Neural crest cell (in vitro differentiated cells): ENCODE measurements at regions not wholly inside any gene's neighbourhood (a gene's known extent, or its start where the extent isn't known, plus 50 kb on each side); places are given as distances from the start of the nearest gene placed in this dataset.

ENCODE experiments used
- DNase-seq: peaks from one replicate; pipeline ENCODE4 v3.0.0; 2021; ENCODE audit warnings: low read depth, mixed read lengths, low spot score
- H3K27ac Mint-ChIP-seq: one replicate; pipeline ENCODE4 v1.8.0; 2021; ENCODE audit warnings: mild to moderate bottlenecking, mixed read lengths; ENCODE audit not compliant: unreplicated experiment
- H3K27me3 Mint-ChIP-seq: 2 replicates; pipeline ENCODE4 v1.8.0; 2021; ENCODE audit warnings: low read depth, mild to moderate bottlenecking, mixed read lengths
- H3K36me3 Mint-ChIP-seq: 2 replicates; pipeline ENCODE4 v1.8.0; 2021; ENCODE audit warnings: low read depth, mild to moderate bottlenecking, mixed read lengths
- H3K4me1 Mint-ChIP-seq: 2 replicates; pipeline ENCODE4 v1.8.0; 2021; ENCODE audit warnings: mixed read lengths
- H3K4me3 Mint-ChIP-seq: one replicate; pipeline ENCODE4 v1.8.0; 2021; ENCODE audit warnings: mild to moderate bottlenecking, mixed read lengths
- H3K9me3 Mint-ChIP-seq: 2 replicates; pipeline ENCODE4 v1.8.0; 2021; ENCODE audit warnings: mixed read lengths
- CTCF ChIP-seq: fragments of 200-600 bp; sonication (generic); conservative IDR thresholded peaks from 2 replicates; pipeline ENCODE4 v1.5.0; 2021; ENCODE audit warnings: antibody characterized with exemption, mild to moderate bottlenecking

DNA sequence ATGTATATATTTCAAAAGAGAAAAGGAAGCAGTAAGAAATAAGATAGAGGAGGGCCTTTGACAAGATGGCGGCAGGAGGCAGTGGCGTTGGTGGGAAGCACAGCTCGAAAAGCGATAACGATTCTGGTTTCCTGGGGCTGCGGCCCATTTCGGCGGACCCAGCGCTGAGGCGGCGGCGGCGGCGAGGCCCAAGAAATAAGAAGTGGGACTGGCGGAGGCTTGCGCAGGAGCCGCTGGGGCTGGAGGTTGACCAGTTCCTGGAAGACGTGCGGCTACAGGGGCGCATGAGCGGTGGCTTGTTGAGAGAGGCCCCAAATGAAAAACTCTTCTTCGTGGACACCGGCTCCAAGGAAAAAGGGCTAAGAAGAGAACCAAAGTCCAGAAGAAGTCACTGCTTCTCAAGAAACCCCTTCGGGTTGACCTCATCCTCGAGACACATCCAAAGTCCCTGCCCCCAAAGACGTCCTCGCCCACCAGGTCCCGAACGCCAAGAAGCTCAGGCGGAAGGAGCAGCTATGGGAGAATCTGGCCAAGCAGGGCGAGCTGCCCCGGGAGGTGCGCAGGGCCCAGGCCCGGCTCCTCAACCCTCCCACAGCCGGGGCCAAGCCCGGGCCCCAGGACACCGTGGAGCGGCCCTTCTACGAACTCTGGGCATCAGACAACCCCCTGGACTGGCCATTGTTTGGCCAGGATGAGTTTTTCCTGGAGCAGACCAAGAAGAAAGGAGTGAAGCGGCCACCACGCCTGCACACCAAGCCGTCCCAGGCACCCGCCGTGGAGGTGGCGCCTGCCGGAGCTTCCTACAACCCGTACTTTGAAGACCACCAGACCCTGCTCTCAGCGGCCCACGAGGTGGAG, 624.3 kb downstream of the MCTP2 start:
- TF ChIP-seq CTCF: no peak
- DNase-seq: no peak
- Mint-ChIP-seq H3K27ac (no peak overlapping the region), H3K9me3 (peaks cover 3% of the 10 kb centered on the region), H3K36me3 (peaks cover 7% of the 10 kb centered on the region), H3K27me3 (no peaks in the 10 kb centered on the region), H3K4me3 (no peak overlapping the region), H3K4me1 (no peaks in the 10 kb centered on the region)

DNA sequence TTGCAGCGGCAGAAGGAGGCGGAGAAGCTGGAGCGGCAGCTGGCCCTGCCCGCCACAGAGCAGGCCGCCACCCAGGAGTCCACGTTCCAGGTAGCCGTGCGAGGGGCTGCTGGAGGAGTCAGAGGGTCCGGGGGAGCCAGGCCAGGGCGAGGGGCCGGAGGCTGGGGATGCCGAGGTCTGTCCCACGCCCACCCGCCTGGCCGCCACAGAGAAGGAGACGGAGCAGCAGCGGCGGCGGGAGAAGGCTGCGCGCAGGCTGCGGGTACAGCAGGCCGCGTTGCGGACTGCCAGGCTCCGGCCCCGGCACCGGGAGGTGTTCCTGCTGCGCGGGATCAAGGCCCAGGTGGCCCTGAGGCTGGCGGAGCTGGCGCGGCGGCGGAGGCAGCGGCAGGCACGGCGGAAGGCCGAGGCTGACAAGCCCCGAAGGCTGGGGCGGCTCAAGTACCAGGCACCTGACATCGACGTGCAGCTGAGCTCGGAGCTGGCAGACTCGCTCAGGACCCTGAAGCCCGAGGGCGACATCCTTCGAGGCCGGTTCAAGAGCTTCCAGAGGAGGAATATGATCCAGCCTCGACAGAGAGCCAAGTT, 625.0 kb downstream of the MCTP2 start:
- H3K9me3 Mint-ChIP-seq: peaks cover 3% of the 10 kb centered on the region
- no peak for DNase-seq
- TF ChIP-seq CTCF: no peak
- no peaks in the 10 kb centered on the region for H3K27me3 Mint-ChIP-seq
- H3K27ac Mint-ChIP-seq: no peak overlapping the region
- no peak overlapping the region for H3K4me3 Mint-ChIP-seq
- H3K36me3 Mint-ChIP-seq: peaks cover 6% of the 10 kb centered on the region
- H3K4me1 Mint-ChIP-seq: no peaks in the 10 kb centered on the region

DNA sequence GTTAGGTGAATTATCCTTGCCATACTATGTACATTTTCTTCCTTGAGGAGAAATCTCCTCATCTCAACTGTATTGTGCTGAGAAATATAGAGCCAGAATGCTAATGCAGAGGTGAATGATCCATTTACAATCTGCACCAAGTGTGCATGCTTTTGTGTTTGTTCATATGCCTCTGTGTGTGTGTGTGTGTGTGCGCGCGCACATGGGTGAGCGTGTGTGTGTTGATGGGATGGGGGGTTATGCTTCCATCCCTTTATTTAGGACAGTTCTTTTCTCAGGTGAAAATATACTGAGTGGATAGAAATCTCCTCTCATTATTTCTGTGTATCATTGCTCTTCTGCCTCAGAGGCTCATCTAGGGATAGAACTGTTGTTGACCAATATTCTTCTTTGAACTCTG, 626.1 kb downstream of the MCTP2 start:
- Mint-ChIP-seq H3K27me3 (no peaks in the 10 kb centered on the region), H3K4me1 (no peaks in the 10 kb centered on the region), H3K36me3 (peaks cover 6% of the 10 kb centered on the region), H3K9me3 (peaks cover 2% of the 10 kb centered on the region), H3K4me3 (no peak overlapping the region), H3K27ac (no peak overlapping the region)
- no peak for DNase-seq
- no peak for TF ChIP-seq CTCF

DNA sequence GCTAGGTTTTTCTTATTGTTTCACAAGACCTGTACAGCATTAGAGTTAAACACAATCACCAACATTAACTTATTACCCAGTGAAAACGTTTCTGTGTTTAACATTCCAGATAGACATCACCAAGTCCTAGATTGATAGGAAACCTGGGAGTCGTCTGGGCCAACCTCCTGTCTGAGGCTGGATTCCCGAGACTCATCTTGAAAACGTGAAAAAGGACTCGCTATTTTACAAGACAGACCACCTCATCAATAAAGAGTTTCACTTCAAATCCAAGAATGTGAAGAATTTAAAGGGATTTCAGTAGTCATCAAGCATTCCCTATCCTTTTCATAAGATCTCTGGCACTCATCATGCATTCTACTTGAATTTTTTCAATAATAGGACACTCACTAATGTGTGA, 626.6 kb downstream of the MCTP2 start:
- Mint-ChIP-seq H3K4me3 (no peak overlapping the region), H3K27me3 (no peaks in the 10 kb centered on the region), H3K36me3 (peaks cover 6% of the 10 kb centered on the region), H3K9me3 (peaks cover 7% of the 10 kb centered on the region), H3K27ac (no peak overlapping the region), H3K4me1 (no peaks in the 10 kb centered on the region)
- TF ChIP-seq CTCF: no peak
- no peak for DNase-seq

DNA sequence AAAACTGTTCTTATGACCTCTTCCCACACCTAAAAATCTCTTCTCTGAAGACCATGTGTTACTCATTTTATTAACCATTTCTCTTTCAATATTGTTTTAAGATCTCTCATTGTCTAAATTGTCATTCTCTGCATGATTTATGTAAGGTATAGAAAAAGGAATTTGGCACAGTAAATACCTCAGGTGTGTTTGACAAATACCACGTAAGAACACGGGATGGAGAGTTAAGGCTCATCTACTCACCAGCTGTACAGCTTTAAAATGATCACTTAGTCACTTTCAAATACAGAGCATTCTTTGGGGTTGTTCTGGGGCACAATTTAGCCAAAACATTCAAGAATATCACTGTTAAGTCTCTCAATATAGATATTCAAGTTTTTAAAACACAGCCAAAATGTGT, 627.1 kb downstream of the MCTP2 start:
- Mint-ChIP-seq H3K4me1 (no peaks in the 10 kb centered on the region), H3K27me3 (no peaks in the 10 kb centered on the region), H3K27ac (no peak overlapping the region), H3K36me3 (peaks cover 6% of the 10 kb centered on the region), H3K9me3 (peaks cover 7% of the 10 kb centered on the region), H3K4me3 (no peak overlapping the region)
- DNase-seq: no peak
- no peak for TF ChIP-seq CTCF
